Glomerular visceral epithelial cell (primary cell): ENCODE measurements at regions not wholly inside any gene's neighbourhood (a gene's known extent, or its start where the extent isn't known, plus 50 kb on each side); places are given as distances from the start of the nearest gene placed in this dataset.
"Not testable (repeated sequence)": the region's sequence is repeated elsewhere in the genome, so short reads cannot be mapped to it uniquely, and the experiment has no call there.

ENCODE experiments used
- DNase-seq: peaks from one replicate; pipeline ENCODE4 v3.0.0-alpha.2; 2016; ENCODE audit errors: extremely low spot score

- no peak for DNase-seq
Measured at GRCh38 chr2:21332993-21333625, 209.3 kb downstream of the TDRD15 start.

- DNase-seq = no peak
Measured at GRCh38 chr2:21333684-21334083, 209.9 kb downstream of the TDRD15 start.

GRCh38 chr2:21346984-21347383, 223.2 kb downstream of the TDRD15 start:
- DNase-seq = no peak

- no peak for DNase-seq
Measured at GRCh38 chr2:21353879-21354679, 230.3 kb downstream of the TDRD15 start.

- no peak for DNase-seq
Measured at GRCh38 chr2:21356086-21356856, 232.5 kb downstream of the TDRD15 start.

- DNase-seq = no peak
Measured at GRCh38 chr2:21356857-21357255, 233.1 kb downstream of the TDRD15 start.

GRCh38 chr2:21358976-21359375, 235.2 kb downstream of the TDRD15 start:
- DNase-seq = no peak

- DNase-seq = no peak
Measured at GRCh38 chr2:21361384-21361783, 237.6 kb downstream of the TDRD15 start.

- no peak for DNase-seq
Measured at GRCh38 chr2:21361957-21362486, 238.3 kb downstream of the TDRD15 start.

GRCh38 chr2:21363364-21363763, 239.6 kb downstream of the TDRD15 start:
- no peak for DNase-seq

- peak; percentile 0 for DNase-seq
Measured at GRCh38 chr2:21367421-21367820, 243.7 kb downstream of the TDRD15 start.

- no peak for DNase-seq
Measured at GRCh38 chr2:21369787-21370186, 246.0 kb downstream of the TDRD15 start.

GRCh38 chr2:21371499-21372003, 247.8 kb downstream of the TDRD15 start:
- no peak for DNase-seq

GRCh38 chr2:21372654-21373053, 248.9 kb downstream of the TDRD15 start:
- no peak for DNase-seq

GRCh38 chr2:21376864-21377263, 253.1 kb downstream of the TDRD15 start:
- DNase-seq = no peak

GRCh38 chr2:21379140-21379539, 255.4 kb downstream of the TDRD15 start:
- no peak for DNase-seq

- not testable (repeated sequence) for DNase-seq
Measured at GRCh38 chr2:21379668-21380067, 255.9 kb downstream of the TDRD15 start.

GRCh38 chr2:21381421-21381820, 257.7 kb downstream of the TDRD15 start:
- DNase-seq = no peak

- DNase-seq = no peak
Measured at GRCh38 chr2:21382701-21383520, 259.1 kb downstream of the TDRD15 start.

- no peak for DNase-seq
Measured at GRCh38 chr2:21386666-21387065, 262.9 kb downstream of the TDRD15 start.

GRCh38 chr2:21392649-21393048, 268.9 kb downstream of the TDRD15 start:
- DNase-seq = no peak
